SIG-M5 treated with dmso at 0.1 percent for 504 hours (cell line): ENCODE measurements at regions not wholly inside any gene's neighbourhood (a gene's known extent, or its start where the extent isn't known, plus 50 kb on each side); places are given as distances from the start of the nearest gene placed in this dataset.

Source experiments
- DNase-seq: peaks from one replicate; lab custom pipeline; 2025; ENCODE audit not compliant: unreplicated experiment; lab: John Stamatoyannopoulos, UW

- no peak for DNase-seq
Measured at GRCh38 chr15:31274496-31275330, 51.9 kb upstream of the KLF13 start.

DNA sequence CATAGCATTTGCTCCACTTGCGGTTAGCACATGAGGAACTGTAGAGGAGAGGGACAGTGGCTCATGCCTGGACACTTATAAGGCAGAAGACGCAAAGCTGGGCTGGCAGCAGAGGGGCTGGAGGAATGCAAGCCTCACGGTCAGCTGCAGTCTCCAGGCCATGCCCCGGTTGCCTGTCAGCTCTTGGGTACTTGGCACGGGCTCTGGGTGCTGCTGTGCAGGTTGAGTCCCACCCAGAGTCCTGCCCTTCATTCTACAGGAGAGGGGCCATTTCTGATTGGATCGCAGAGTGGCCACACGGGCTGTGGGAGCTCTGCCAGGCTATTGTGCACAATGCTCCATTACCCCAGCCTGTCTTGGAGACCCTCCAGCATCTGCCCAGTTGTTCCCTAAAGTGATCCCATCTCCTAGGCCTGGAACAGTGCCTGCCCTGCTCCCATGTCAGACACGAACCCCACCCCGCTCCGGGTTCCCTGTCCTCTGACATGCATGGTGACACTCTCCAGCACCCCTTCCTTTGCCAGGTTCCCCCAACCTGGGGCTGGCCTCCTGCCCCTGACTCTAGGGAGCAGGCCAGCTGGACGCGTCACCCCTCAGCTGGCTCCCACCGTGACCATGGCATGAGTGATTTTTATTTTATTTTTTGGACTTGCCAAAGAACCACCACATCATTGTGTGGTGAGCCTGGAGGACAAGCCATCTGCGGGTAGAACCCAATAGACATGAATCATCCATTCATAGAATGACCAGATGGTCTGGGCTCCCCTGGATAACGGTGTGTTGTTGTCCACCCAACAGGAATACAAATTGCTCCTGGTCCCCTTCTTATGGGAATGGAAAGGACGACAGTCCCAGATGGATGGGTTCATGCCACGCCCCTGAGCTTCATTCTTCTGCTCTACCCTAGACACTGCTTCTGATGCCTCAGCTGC, 51.0 kb upstream of the KLF13 start:
- DNase-seq: no peak

DNA sequence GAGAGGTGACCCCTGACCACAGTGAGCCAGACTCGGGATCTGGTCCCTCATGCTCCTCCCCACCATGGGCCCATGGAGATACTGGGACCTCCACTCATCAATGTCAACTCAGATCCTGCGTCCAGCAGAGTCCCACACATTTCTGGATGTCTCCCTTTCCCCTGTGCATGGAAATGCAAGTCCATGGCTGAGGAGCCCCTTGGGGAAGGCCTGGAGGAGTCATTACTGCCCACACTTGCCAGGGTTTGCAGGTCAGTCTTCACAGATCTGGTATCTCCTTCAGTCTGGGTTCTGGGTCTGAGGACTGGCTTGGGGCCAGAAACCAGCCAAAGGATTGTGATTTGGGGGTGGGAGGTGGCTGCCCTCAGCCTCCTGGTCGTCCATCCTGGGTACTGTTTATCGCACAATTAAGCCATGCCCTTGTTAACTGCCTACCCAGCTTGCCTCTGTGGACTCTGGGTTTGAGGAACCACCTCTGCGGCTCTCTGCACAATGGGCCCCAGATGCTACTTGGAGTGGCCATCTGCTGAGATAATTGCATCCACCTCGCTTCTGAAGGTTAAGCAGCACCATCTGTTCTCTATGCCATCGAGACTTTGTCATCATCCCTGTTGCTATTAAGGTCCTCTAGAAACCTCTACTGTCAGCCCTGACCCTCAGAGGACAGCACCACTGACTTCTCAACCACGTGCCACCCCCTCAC, 49.9 kb upstream of the KLF13 start:
- DNase-seq: no peak
